Aorta (tissue), 5 donors: ENCODE measurements at regions not wholly inside any gene's neighbourhood (a gene's known extent, or its start where the extent isn't known, plus 50 kb on each side); places are given as distances from the start of the nearest gene placed in this dataset.

Experiments used
- ATAC-seq: fragments of 200-7000 bp; cut with Tn5 transposase; one replicate; pipeline ENCODE4 v1.9.1; 2022; ENCODE audit warnings: moderate library complexity; ENCODE audit not compliant: low FRiP score
- DNase-seq, 2 donors: peaks; one replicate each; pipeline ENCODE4 v3.0.0-alpha.2; 2020
- H3K27ac ChIP-seq, 2 donors: one replicate each; pipeline ENCODE4 v1.5.1; 2013; ENCODE audit warnings: low read length in 2 of 2, mild to moderate bottlenecking in 2 of 2, moderate library complexity in 2 of 2, control low read depth in 1 of 2, inconsistent platforms in 1 of 2, low read depth in 1 of 2
- H3K27me3 ChIP-seq, 2 donors: one replicate each; pipeline ENCODE4 v1.6.1; 2013; ENCODE audit warnings: control low read depth in 1 of 2, low read length in 1 of 2, mild to moderate bottlenecking in 1 of 2, moderate library complexity in 1 of 2; ENCODE audit not compliant: insufficient read depth in 2 of 2, control insufficient read depth in 1 of 2
- H3K36me3 ChIP-seq, 2 donors: one replicate each; pipeline ENCODE4 v1.6.1; 2013; ENCODE audit warnings: control low read depth in 1 of 2, low read length in 1 of 2, mild to moderate bottlenecking in 1 of 2; ENCODE audit not compliant: insufficient read depth in 2 of 2, control insufficient read depth in 1 of 2
- H3K4me1 ChIP-seq, 2 donors: one replicate each; pipeline ENCODE4 v1.6.1; 2013; ENCODE audit warnings: low read length in 2 of 2, control low read depth in 1 of 2, mild to moderate bottlenecking in 1 of 2, moderate library complexity in 1 of 2; ENCODE audit not compliant: insufficient read depth in 2 of 2, control insufficient read depth in 1 of 2
- H3K4me3 ChIP-seq, 2 donors: one replicate each; pipeline ENCODE4 v1.5.1; 2013; ENCODE audit warnings: low read length in 2 of 2, control low read depth in 1 of 2, mild to moderate bottlenecking in 1 of 2
- H3K9me3 ChIP-seq: one replicate; pipeline ENCODE4 v1.6.1; 2013; ENCODE audit warnings: mild to moderate bottlenecking, low read length; ENCODE audit not compliant: control insufficient read depth
- WGBS, 2 donors: extraction: QIAGEN DNeasy Blood & Tissue Kit; methylation state at CpG; one replicate each; pipeline ENCODE4 v1.1.7; 2013; 5-methylcytosine and 5-hydroxymethylcytosine counted together
- intact Hi-C, 2 donors: fragments of 100-400 bp; cut with DNase I; formaldehyde crosslinking; loops; one replicate each; pipeline versions ENCODE4 v1.14.2 to v1.15.0; 2022
- donor health status: healthy with polysubstance abuse.
- donor health status: Bipolar disorder and iron deficiency.
- donor health status: DM: no; HTN: no; CAD: no.
- donor health status: DM: no; HTN: no; CAD: no.
- donor health status: DM: yes; HTN: yes; CAD: no.

DNA sequence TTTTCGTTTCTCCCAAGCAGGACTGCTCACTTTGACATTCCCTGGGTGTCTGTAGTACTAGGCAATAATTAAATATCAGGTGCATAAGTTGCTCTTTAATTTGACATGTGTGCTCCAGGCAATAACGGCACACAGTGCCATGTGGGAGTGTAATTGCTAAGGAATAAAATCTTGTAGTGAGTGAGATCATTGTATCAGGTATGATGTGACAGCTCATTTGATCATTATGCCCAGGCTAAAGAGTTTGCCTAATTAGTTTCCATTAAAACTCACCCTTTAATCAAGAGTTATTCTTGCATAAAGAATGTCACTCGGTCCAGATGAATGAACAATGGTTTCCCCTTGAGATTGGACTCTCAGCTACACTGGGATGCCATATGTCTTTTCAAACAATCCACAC, 220.0 kb downstream of the INSC start:
- intact Hi-C loops, result no loop called here
- Histone ChIP-seq H3K4me1 (no peaks in the 10 kb centered on the region), H3K36me3 (no peaks in the 10 kb centered on the region), H3K4me3 (no peak overlapping the region), H3K27ac (no peak overlapping the region), H3K27me3 (no peaks in the 10 kb centered on the region), H3K9me3 (no peaks in the 10 kb centered on the region)
- 68 to 72% methylated on average over 3 of the region's 3 CpGs for WGBS, 2 donors
- DNase-seq (no peak), ATAC-seq (no peak)

DNA sequence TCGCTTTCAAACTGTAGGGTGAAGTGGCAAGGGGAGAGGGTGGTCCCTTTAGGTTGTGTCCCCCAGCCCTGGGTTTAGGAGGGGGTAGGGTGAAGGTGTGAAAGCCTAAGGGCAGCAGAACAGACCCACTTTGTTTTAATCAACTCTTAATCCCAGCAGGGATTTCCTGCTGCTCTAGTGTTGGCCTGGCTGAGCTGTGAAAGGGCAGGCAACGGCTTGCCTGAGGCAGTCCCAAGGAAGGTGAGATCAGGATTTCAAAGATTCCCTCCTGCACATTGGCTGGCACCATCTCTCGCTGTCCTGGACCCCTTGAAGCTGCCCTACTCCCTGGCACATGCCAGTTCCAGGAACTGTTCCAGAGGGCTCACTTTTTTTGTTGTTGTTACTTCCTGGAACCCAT, 221.3 kb downstream of the INSC start:
- DNase-seq (no peak), ATAC-seq (no peak)
- no peak overlapping the region for H3K27ac ChIP-seq
- WGBS, 2 donors, result 36 to 46% methylated on average over 3 of the region's 3 CpGs
- no peaks in the 10 kb centered on the region for H3K36me3 ChIP-seq
- H3K27me3 ChIP-seq, result no peaks in the 10 kb centered on the region
- H3K4me3 ChIP-seq, result no peak overlapping the region
- intact Hi-C loops, result no loop called here
- no peaks in the 10 kb centered on the region for H3K4me1 ChIP-seq
- no peaks in the 10 kb centered on the region for H3K9me3 ChIP-seq

DNA sequence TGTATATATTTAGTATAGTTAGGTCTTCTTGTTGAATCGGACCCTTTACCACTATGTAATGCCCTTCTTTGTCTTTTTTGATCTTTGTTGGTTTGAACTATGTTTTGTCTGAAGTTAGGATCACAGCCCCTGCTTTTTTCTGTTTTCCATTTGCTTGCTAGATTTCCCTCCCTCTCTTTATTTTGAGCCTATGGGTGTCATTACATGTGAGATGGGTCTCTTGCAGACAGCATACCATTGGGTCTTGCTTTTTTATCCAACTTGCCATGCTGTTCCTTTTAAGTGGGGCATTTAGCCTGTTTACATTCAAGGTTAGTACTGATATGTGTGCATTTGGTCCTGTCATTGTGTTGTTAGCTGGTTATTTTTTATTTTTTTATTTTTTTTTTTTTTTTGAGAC, 224.6 kb downstream of the INSC start:
- Histone ChIP-seq H3K4me1 (no peaks in the 10 kb centered on the region), H3K9me3 (no peaks in the 10 kb centered on the region), H3K27ac (no peak overlapping the region), H3K36me3 (no peaks in the 10 kb centered on the region), H3K27me3 (no peaks in the 10 kb centered on the region), H3K4me3 (no peak overlapping the region)
- DNase-seq (no peak), ATAC-seq (no peak)
- intact Hi-C loops, result no loop called here
- 86 to 96% methylated on average over 1 of the region's 1 CpG for WGBS, 2 donors

DNA sequence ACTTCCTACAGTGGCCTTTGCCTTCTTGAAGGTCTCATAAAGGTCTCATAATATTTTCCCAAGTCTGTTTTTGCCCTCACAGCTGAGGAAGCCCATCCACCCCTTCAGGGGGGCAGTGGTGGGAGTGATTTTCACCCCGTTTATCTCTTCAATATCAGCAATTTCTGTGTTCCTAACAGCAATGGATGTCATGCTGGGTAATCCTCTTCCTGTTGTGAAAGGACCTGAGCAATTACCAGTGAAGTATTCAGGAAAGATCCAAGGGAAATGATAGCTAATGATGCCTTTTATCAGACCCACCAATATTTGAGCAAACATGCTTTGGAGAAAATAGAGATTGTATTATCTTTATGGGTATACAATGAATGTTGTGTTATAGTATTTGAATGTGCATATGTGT, 226.9 kb downstream of the INSC start:
- no peak for ATAC-seq
- Histone ChIP-seq H3K9me3 (no peaks in the 10 kb centered on the region), H3K4me1 (no peaks in the 10 kb centered on the region), H3K36me3 (no peaks in the 10 kb centered on the region), H3K4me3 (no peak overlapping the region), H3K27ac (no peak overlapping the region), H3K27me3 (no peaks in the 10 kb centered on the region)
- intact Hi-C loops, result no loop called here
- no peak for DNase-seq
- WGBS, 2 donors, result 28 to 30% methylated on average over 1 of the region's 1 CpG

DNA sequence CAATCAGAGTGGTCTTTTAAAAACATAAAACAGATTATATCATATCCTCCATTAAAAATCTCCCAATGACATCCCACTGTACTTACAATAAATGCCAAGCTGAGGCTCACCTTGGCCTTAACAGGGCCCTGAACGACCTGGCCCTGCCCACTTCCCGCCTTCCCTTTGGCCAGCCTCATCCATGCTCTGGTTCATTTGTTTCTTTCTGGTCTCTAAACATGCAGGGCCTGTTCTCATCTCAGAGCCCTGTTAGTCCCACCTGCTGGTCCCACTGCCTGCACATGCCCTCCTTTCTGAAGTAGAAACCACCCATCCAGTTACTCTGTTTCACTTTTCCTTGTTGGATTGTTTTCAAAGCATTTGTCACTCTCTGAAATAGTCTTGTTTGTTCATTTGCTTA, 227.4 kb downstream of the INSC start:
- ATAC-seq (no peak), DNase-seq (no peak)
- no peaks in the 10 kb centered on the region for H3K36me3 ChIP-seq
- H3K27ac ChIP-seq, result no peak overlapping the region
- no peak overlapping the region for H3K4me3 ChIP-seq
- intact Hi-C loops, result no loop called here
- WGBS, 2 donors, result 52 to 53% methylated on average over 2 of the region's 2 CpGs
- H3K27me3 ChIP-seq, result no peaks in the 10 kb centered on the region
- H3K4me1 ChIP-seq, result no peaks in the 10 kb centered on the region
- no peaks in the 10 kb centered on the region for H3K9me3 ChIP-seq

DNA sequence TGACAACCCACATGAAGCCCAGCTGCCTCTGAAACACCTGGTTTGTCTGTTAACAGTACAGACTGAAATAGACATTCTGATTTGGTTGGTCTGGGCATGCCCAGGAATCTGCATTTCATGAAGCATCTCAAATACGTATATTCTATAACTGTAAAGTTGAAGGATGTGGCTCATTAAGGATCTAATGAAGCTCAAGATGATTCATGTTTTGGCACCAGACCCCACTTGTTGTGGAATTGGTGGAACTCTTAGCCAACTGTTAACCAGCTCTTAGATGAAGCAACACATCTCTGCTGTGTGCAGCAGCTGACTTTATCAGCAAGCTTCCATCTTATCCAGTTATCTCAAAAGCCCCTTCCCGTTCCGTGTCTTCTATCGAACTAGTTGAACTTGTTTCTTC, 232.2 kb downstream of the INSC start:
- no peak for DNase-seq
- H3K4me1 ChIP-seq, result no peaks in the 10 kb centered on the region
- intact Hi-C loops, result no loop called here
- H3K27me3 ChIP-seq, result no peaks in the 10 kb centered on the region
- H3K27ac ChIP-seq, result no peak overlapping the region
- ATAC-seq, result no peak
- H3K4me3 ChIP-seq, result no peak overlapping the region
- 71 to 76% methylated on average over 4 of the region's 4 CpGs for WGBS, 2 donors
- no peaks in the 10 kb centered on the region for H3K36me3 ChIP-seq
- peaks cover 2% of the 10 kb centered on the region for H3K9me3 ChIP-seq

DNA sequence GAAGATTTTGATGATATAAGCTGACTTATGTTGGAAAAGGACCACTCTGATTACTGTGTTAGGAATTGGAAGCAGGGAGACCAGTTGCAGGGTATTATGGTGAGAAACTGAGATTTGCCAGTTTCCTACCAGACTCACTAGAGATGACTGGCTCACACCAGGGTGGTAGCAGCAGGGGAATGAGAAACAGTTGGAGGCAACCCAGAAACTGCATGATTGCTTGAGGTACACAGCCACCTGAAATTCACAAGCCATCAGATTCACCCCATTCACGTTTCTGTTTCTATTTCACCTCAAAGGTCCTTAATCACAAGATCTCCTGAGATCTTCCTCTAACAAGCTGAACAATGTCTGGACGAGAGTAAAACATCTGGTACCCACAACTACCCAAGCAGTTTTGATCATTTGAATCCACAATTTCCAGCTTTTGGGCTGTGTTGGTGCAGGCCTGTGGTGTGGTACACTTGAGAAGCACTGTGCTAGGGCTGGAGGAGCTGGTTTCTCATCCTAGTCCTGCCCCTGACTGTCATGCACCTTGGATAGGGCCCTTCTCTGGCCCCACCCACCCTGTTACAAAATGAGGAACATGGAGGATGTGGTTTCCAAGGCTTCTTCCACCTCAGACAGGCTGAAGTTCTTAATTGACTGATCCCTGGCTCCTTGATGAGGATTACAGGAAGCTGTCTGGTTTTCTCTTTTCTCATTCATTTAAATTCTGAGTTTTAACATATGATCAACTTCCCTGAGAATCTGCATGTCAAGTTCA, 233.4 kb downstream of the INSC start:
- no peaks in the 10 kb centered on the region for H3K36me3 ChIP-seq
- 59 to 65% methylated on average over 2 of the region's 2 CpGs for WGBS, 2 donors
- peaks cover 2% of the 10 kb centered on the region for H3K9me3 ChIP-seq
- no peak for DNase-seq
- no peak overlapping the region for H3K27ac ChIP-seq
- no peaks in the 10 kb centered on the region for H3K27me3 ChIP-seq
- intact Hi-C loops, result no loop called here
- H3K4me3 ChIP-seq, result no peak overlapping the region
- H3K4me1 ChIP-seq, result no peaks in the 10 kb centered on the region
- no peak for ATAC-seq

DNA sequence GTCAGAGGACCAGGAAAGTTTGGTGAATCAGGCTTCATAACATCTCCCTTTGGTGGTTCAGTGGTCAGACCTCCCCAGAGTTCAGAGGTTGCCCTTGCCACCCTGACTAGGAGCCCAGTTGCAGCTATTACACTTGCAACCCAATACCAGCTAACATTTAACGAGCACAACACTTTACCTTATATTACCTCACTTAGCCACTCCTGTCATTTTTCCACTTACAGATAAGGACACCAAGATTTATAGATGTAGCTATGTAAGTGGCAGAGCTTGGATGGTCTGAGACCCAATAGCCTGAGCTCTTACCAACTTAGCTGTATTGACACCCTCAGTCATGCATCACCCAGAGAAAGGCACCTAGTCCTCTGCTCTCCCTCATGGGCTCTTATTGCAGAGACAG, 234.7 kb downstream of the INSC start:
- DNase-seq (no peak), ATAC-seq (no peak)
- Histone ChIP-seq H3K9me3 (peaks cover 2% of the 10 kb centered on the region), H3K27ac (no peak overlapping the region), H3K36me3 (no peaks in the 10 kb centered on the region), H3K4me3 (no peak overlapping the region), H3K4me1 (no peaks in the 10 kb centered on the region), H3K27me3 (no peaks in the 10 kb centered on the region)
- intact Hi-C loops, result no loop called here
- WGBS, 2 donors, result 79 to 92% methylated on average over 1 of the region's 1 CpG

DNA sequence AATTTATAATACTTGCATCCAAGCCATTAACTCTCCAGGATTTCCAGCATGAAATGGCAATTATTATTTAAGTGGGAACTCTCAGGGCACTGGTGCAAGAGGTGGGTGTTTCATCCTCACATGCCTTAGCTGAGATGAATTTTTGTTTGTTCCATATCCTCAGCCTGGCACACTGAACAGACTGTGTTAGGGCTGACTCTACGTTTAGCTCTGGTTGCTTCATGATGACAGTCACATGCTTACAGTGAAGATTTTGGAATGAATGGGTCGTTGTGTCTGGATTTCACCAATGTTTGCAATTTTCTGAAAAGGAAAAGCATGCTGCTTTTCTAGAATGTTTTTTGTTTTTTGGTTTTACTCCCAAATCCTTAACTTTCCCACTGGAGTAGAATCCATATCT, 246.6 kb downstream of the INSC start:
- H3K27ac ChIP-seq, result no peak overlapping the region

More for the DNA sequence above, 246.6 kb downstream of the INSC start:
- 73% methylated on average over 2 of the region's 2 CpGs for WGBS, 2 donors
- Histone ChIP-seq H3K27me3 (no peaks in the 10 kb centered on the region), H3K36me3 (no peaks in the 10 kb centered on the region), H3K4me3 (no peak overlapping the region), H3K4me1 (no peaks in the 10 kb centered on the region), H3K9me3 (no peaks in the 10 kb centered on the region)
- intact Hi-C loops, result no loop called here
- DNase-seq (no peak), ATAC-seq (no peak)
